ENCODE measurements at regions not wholly inside any gene's neighbourhood (a gene's known extent, or its start where the extent isn't known, plus 50 kb on each side); places are given as distances from the start of the nearest gene placed in this dataset.

DNA sequence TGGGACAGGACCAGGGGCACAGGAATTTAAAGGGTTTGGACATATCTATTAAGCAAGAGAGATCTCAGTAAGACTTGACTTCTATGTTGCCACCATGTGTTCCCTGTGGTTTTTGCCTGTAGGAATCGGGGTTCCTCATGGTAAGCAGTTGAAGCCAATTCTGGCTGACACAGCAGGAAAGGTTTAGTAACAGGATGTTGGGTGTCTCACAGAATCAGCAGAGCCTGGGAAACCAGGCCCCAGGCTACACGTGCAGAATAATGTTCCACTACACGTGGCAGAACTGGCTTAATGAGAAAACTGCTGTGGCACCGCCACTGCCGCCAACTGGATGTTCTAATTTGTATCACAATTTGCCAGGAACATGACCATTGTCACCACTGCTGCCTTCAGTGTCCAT is 264.6 kb upstream of the PLET1 start:
- DNase-seq, result no peak
- no peak overlapping the region for H3K4me3 Mint-ChIP-seq
- no peaks in the 10 kb centered on the region for H3K36me3 Mint-ChIP-seq (ENCODE audit: low read depth)
- H3K9me3 Mint-ChIP-seq, result peaks cover 13% of the 10 kb centered on the region
- TF ChIP-seq CTCF (IDR thresholded peaks at IDR 0.05), result no peak
- H3K4me1 Mint-ChIP-seq, result peaks cover 55% of the 10 kb centered on the region
- no peak overlapping the region for H3K27ac Mint-ChIP-seq
- peaks cover 20% of the 10 kb centered on the region for H3K27me3 Mint-ChIP-seq (ENCODE audit: low read depth, poor library complexity)

GRCh38 chr11:112525844-112526590 is 265.4 kb upstream of the PLET1 start:
- TF ChIP-seq CTCF (IDR thresholded peaks at IDR 0.05), result no peak
- no peaks in the 10 kb centered on the region for H3K36me3 Mint-ChIP-seq (ENCODE audit: low read depth)
- peaks cover 55% of the 10 kb centered on the region for H3K4me1 Mint-ChIP-seq
- H3K9me3 Mint-ChIP-seq, result peaks cover 15% of the 10 kb centered on the region
- H3K27ac Mint-ChIP-seq, result no peak overlapping the region
- H3K4me3 Mint-ChIP-seq, result no peak overlapping the region
- H3K27me3 Mint-ChIP-seq (ENCODE audit: low read depth, poor library complexity), result peaks cover 20% of the 10 kb centered on the region
- DNase-seq, result no peak

DNA sequence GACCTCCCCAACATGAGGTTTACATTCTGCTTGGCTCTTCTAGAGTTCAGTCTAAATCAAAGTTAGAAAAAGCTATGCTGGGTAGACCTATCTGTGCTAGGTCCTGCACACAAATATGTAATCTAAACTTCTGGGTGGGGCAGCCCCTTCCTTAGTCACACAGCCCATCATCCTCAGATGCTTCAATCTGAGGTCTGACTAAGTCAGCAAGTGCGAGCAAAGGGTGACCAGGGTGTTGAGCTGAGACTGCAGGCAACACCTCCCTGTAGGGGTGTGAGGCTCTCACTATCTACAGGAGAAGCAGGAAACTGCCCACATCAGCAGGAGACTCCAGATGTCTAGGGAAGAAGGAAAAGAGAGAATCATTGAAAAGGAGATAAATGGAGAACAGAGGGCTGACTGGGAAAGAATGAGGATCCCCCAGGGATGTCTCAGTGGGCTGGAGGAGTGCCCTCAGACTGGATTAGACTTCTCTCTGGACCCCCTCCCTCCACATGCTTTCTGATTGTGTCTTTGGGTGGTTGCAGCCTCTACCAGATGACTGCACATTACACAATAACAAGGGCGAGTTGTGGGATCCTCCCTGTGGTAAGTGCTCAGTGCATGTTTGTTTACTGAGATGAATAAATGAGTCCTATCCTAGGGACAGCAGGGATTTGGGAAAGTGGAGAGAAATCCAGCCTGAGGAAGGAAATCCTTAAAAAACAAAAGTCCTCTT is 266.2 kb upstream of the PLET1 start:
- no peak for DNase-seq
- TF ChIP-seq CTCF (IDR thresholded peaks at IDR 0.05), result no peak
- Mint-ChIP-seq H3K27ac (peak overlapping the region; percentile 72), H3K4me3 (no peak overlapping the region), H3K27me3 (ENCODE audit: low read depth, poor library complexity) (peaks cover 20% of the 10 kb centered on the region), H3K36me3 (ENCODE audit: low read depth) (no peaks in the 10 kb centered on the region), H3K4me1 (peaks cover 55% of the 10 kb centered on the region), H3K9me3 (peaks cover 13% of the 10 kb centered on the region)

GRCh38 chr11:112529071-112529470 is 268.4 kb upstream of the PLET1 start:
- peaks cover 40% of the 10 kb centered on the region for H3K4me1 Mint-ChIP-seq
- no peak for DNase-seq
- H3K9me3 Mint-ChIP-seq, result peaks cover 10% of the 10 kb centered on the region
- H3K27me3 Mint-ChIP-seq (ENCODE audit: low read depth, poor library complexity), result peaks cover 14% of the 10 kb centered on the region
- H3K4me3 Mint-ChIP-seq, result no peak overlapping the region
- no peak overlapping the region for H3K27ac Mint-ChIP-seq
- no peaks in the 10 kb centered on the region for H3K36me3 Mint-ChIP-seq (ENCODE audit: low read depth)
- no peak for TF ChIP-seq CTCF (IDR thresholded peaks at IDR 0.05)

DNA sequence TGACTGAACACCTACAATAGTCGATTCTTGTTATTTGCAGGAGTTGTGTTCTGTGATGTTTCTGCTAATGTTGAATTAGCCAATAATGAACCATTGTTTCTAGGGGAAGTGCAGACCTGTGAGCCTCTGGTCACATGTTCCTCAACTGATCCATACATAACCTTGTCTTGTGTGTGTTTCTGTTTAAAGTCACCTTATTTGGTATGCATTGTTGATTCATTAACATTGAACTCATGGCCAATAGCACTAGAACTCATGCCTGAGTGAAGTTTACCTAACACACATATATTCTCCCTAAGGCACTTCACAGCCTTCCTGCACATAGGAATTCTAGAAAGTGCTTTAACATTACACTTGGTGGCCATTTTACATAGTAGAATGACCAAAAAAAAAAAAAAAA is 271.8 kb upstream of the PLET1 start:
- no peak overlapping the region for H3K4me3 Mint-ChIP-seq
- DNase-seq, result no peak
- no peaks in the 10 kb centered on the region for H3K36me3 Mint-ChIP-seq (ENCODE audit: low read depth)

More for the DNA sequence above, 271.8 kb upstream of the PLET1 start:
- H3K9me3 Mint-ChIP-seq, result peaks cover 10% of the 10 kb centered on the region
- H3K27me3 Mint-ChIP-seq (ENCODE audit: low read depth, poor library complexity), result peaks cover 17% of the 10 kb centered on the region
- TF ChIP-seq CTCF (IDR thresholded peaks at IDR 0.05), result no peak
- H3K4me1 Mint-ChIP-seq, result peaks cover 38% of the 10 kb centered on the region
- no peak overlapping the region for H3K27ac Mint-ChIP-seq

Data from nephron progenitor cell (in vitro differentiated cells).